Suprapubic skin (tissue), 2 donors: ENCODE measurements at regions not wholly inside any gene's neighbourhood (a gene's known extent, or its start where the extent isn't known, plus 50 kb on each side); places are given as distances from the start of the nearest gene placed in this dataset.

Experiments used
- EP300 ChIP-seq: sonication (generic); formaldehyde crosslinking; IDR thresholded peaks from one replicate; pipeline ENCODE4 v1.6.1; 2017; ENCODE audit warnings: antibody characterized with exemption
- POLR2A ChIP-seq, 2 donors: fragments of 450-650 bp; IDR thresholded peaks; one replicate each; pipeline ENCODE4 v1.6.1; 2017; ENCODE audit warnings: antibody characterized with exemption in 2 of 2, mild to moderate bottlenecking in 2 of 2, moderate library complexity in 2 of 2

- TF ChIP-seq POLR2A (IDR thresholded peaks at IDR 0.05) (no peak), EP300 (no peak)
These were observed 110.9 kb downstream of the WDR11 start for GRCh38 chr10:120961795-120962755.
